GM23338 (cell line): ENCODE measurements at regions not wholly inside any gene's neighbourhood (a gene's known extent, or its start where the extent isn't known, plus 50 kb on each side); places are given as distances from the start of the nearest gene placed in this dataset.

Source experiments
- CREB1 ChIP-seq: fragments of 250-450 bp; sonication (Bioruptor Pico); IDR thresholded peaks from 2 replicates; pipeline ENCODE4 v1.5.0; 2020; ENCODE audit warnings: low read depth, mild to moderate bottlenecking, moderate library complexity
- JUNB ChIP-seq: IDR thresholded peaks from one replicate; pipeline ENCODE4 v1.6.1; 2016; ENCODE audit warnings: antibody characterized with exemption; ENCODE audit not compliant: unreplicated experiment
- POLR2AphosphoS5 ChIP-seq: IDR thresholded peaks from 2 replicates; pipeline ENCODE4 v1.6.1; 2016; ENCODE audit warnings: antibody characterized with exemption, low read depth
- TF ChIP-seq, protein P1 (sequence below), 2 experiments: fragments of 200-600 bp in 1 of 2; sonication (generic) in 1 of 2; conservative IDR thresholded peaks; 2 replicates each; pipeline versions ENCODE4 v1.5.1 to v1.6.1; 2016 to 2017; ENCODE audit warnings: antibody characterized with exemption in 2 of 2, low read depth in 2 of 2, mild to moderate bottlenecking in 2 of 2, moderate library complexity in 1 of 2
- TF ChIP-seq, protein P2 (sequence below): IDR thresholded peaks from one replicate; pipeline ENCODE4 v1.6.1; 2018; ENCODE audit warnings: antibody characterized with exemption; ENCODE audit not compliant: unreplicated experiment

DNA sequence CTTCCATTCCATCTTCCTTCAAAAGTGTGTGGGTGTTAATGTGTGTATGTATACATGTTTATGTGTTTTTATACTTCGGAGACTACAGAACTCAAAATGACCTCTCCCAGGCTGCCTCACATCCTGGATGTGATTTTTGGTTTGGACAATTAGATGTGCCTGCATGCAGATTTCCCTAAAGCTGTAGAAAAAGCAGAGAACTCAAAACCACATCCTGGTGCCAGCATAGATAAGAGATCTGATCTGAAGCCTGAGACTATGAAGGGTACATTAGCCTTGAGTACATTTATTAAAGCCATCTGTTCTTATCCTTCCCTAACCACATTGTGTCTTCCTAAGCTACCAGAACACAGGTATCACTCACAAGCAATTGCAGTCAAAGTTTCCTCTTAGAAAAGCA lies 319.4 kb upstream of the RASGRP1 start:
- TF ChIP-seq, protein P1, sequence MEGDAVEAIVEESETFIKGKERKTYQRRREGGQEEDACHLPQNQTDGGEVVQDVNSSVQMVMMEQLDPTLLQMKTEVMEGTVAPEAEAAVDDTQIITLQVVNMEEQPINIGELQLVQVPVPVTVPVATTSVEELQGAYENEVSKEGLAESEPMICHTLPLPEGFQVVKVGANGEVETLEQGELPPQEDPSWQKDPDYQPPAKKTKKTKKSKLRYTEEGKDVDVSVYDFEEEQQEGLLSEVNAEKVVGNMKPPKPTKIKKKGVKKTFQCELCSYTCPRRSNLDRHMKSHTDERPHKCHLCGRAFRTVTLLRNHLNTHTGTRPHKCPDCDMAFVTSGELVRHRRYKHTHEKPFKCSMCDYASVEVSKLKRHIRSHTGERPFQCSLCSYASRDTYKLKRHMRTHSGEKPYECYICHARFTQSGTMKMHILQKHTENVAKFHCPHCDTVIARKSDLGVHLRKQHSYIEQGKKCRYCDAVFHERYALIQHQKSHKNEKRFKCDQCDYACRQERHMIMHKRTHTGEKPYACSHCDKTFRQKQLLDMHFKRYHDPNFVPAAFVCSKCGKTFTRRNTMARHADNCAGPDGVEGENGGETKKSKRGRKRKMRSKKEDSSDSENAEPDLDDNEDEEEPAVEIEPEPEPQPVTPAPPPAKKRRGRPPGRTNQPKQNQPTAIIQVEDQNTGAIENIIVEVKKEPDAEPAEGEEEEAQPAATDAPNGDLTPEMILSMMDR (conservative IDR thresholded peaks at IDR 0.05; ENCODE audit: low read depth in 2 of 2) = no peak
- no peak for TF ChIP-seq POLR2AphosphoS5
- TF ChIP-seq CREB1 = no peak
- TF ChIP-seq, protein P2, sequence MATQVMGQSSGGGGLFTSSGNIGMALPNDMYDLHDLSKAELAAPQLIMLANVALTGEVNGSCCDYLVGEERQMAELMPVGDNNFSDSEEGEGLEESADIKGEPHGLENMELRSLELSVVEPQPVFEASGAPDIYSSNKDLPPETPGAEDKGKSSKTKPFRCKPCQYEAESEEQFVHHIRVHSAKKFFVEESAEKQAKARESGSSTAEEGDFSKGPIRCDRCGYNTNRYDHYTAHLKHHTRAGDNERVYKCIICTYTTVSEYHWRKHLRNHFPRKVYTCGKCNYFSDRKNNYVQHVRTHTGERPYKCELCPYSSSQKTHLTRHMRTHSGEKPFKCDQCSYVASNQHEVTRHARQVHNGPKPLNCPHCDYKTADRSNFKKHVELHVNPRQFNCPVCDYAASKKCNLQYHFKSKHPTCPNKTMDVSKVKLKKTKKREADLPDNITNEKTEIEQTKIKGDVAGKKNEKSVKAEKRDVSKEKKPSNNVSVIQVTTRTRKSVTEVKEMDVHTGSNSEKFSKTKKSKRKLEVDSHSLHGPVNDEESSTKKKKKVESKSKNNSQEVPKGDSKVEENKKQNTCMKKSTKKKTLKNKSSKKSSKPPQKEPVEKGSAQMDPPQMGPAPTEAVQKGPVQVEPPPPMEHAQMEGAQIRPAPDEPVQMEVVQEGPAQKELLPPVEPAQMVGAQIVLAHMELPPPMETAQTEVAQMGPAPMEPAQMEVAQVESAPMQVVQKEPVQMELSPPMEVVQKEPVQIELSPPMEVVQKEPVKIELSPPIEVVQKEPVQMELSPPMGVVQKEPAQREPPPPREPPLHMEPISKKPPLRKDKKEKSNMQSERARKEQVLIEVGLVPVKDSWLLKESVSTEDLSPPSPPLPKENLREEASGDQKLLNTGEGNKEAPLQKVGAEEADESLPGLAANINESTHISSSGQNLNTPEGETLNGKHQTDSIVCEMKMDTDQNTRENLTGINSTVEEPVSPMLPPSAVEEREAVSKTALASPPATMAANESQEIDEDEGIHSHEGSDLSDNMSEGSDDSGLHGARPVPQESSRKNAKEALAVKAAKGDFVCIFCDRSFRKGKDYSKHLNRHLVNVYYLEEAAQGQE = no peak
- no peak for TF ChIP-seq JUNB
